Calu3 (cell line): ENCODE measurements at regions not wholly inside any gene's neighbourhood (a gene's known extent, or its start where the extent isn't known, plus 50 kb on each side); places are given as distances from the start of the nearest gene placed in this dataset.

Experiments
- BruUV-seq: library from RNA; stranded (reverse); fragments of 400-500 nt; replicated peaks from 2 replicates; lab custom pipeline; 2021; lab: Mats Ljungman, UMichigan
- CTCF ChIA-PET: fragments of 300-600 bp; sonication (Branson Sonifier 250); formaldehyde crosslinking; loops from one replicate; lab custom pipeline; 2022; ENCODE audit warnings: antibody characterized with exemption; lab: Charles Lee
- DNase-seq: peaks from one replicate; pipeline ENCODE4 v3.0.0; 2022
- H3K27ac Mint-ChIP-seq: one replicate; pipeline ENCODE4 v1.8.0; 2022; ENCODE audit warnings: mixed read lengths; ENCODE audit not compliant: unreplicated experiment
- H3K27me3 Mint-ChIP-seq: one replicate; pipeline ENCODE4 v1.8.0; 2022; ENCODE audit warnings: mixed read lengths; ENCODE audit not compliant: unreplicated experiment
- H3K36me3 Mint-ChIP-seq: one replicate; pipeline ENCODE4 v1.8.0; 2022; ENCODE audit warnings: mild to moderate bottlenecking, moderate library complexity, mixed read lengths; ENCODE audit not compliant: insufficient read depth, unreplicated experiment
- H3K4me1 Mint-ChIP-seq: one replicate; pipeline ENCODE4 v1.8.0; 2022; ENCODE audit warnings: mild to moderate bottlenecking, low read depth, mixed read lengths; ENCODE audit not compliant: unreplicated experiment
- H3K4me3 Mint-ChIP-seq: one replicate; pipeline ENCODE4 v1.8.0; 2022; ENCODE audit warnings: mild to moderate bottlenecking, low read depth, moderate library complexity, mixed read lengths; ENCODE audit not compliant: unreplicated experiment
- H3K9me3 Mint-ChIP-seq: one replicate; pipeline ENCODE4 v1.8.0; 2022; ENCODE audit warnings: low read depth, mixed read lengths; ENCODE audit not compliant: unreplicated experiment
- intact Hi-C: fragments of 100-400 bp; cut with micrococcal nuclease; formaldehyde crosslinking; loops from one replicate; pipeline ENCODE4 v1.10.0; 2022; ENCODE audit not compliant: unreplicated experiment
- TF ChIP-seq, protein P1 (sequence below): fragments of 200-600 bp; IDR thresholded peaks from one replicate; pipeline ENCODE4 v1.8.0; 2022; ENCODE audit warnings: antibody characterized with exemption; ENCODE audit not compliant: unreplicated experiment

DNA sequence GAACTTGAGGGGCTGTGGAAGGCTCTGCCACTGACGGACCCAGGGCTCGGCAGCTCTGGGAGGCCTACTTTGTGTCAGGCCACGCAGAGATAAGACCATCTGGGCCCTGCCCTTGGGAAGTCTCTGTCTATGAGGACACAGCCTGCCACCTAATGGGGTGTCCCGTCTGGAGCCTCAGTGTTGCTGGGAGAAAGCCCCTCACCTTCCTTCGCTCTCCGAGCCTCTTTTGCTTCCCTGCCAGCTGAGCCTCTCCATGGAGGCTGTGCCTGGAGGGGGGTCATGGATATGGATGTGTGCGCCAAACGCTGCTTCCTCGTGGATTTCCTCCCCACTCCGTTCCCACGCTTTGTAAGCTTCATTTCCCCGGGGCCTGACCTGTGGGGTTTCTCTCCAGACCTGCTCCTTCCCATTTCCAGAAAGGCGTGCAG, 228.8 kb downstream of the SEC14L1 start:
- peaks cover 63% of the 10 kb centered on the region for H3K4me1 Mint-ChIP-seq
- BruUV-seq = no TSS peak
- H3K9me3 Mint-ChIP-seq = no peaks in the 10 kb centered on the region
- H3K4me3 Mint-ChIP-seq = no peak overlapping the region
- no peak for DNase-seq
- H3K27me3 Mint-ChIP-seq = no peaks in the 10 kb centered on the region
- TF ChIP-seq, protein P1, sequence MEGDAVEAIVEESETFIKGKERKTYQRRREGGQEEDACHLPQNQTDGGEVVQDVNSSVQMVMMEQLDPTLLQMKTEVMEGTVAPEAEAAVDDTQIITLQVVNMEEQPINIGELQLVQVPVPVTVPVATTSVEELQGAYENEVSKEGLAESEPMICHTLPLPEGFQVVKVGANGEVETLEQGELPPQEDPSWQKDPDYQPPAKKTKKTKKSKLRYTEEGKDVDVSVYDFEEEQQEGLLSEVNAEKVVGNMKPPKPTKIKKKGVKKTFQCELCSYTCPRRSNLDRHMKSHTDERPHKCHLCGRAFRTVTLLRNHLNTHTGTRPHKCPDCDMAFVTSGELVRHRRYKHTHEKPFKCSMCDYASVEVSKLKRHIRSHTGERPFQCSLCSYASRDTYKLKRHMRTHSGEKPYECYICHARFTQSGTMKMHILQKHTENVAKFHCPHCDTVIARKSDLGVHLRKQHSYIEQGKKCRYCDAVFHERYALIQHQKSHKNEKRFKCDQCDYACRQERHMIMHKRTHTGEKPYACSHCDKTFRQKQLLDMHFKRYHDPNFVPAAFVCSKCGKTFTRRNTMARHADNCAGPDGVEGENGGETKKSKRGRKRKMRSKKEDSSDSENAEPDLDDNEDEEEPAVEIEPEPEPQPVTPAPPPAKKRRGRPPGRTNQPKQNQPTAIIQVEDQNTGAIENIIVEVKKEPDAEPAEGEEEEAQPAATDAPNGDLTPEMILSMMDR = no peak
- peaks cover 57% of the 10 kb centered on the region for H3K36me3 Mint-ChIP-seq
- intact Hi-C loops = no loop called here
- H3K27ac Mint-ChIP-seq = no peak overlapping the region
- CTCF ChIA-PET = no interaction called here

DNA sequence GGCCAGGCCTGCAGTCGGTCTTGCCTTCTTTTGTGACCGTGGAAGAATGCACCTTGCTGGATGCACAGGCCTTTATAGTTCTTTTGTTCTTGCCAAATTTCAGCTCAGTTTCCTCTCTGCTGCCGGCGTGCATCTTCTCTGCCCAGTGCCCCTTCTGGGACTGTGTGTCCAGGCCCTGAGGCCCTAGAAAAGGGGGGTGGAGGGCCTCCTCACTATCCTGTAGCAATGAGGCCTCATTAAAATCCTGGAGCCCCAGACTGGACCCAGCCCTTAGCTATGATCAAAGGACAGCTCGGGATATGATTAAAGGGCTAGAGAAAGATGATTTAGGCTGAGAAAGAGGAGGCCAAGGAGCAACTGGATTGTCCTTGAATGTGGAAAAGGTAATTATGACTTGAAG, 229.8 kb downstream of the SEC14L1 start:
- Mint-ChIP-seq H3K36me3 (peaks cover 56% of the 10 kb centered on the region), H3K27ac (peak overlapping the region; percentile 21), H3K9me3 (no peaks in the 10 kb centered on the region), H3K4me3 (no peak overlapping the region), H3K27me3 (no peaks in the 10 kb centered on the region), H3K4me1 (peaks cover 63% of the 10 kb centered on the region)
- CTCF ChIA-PET = no interaction called here
- DNase-seq = no peak
- BruUV-seq = no TSS peak
- TF ChIP-seq, protein P1 = no peak
- intact Hi-C loops = no loop called here

DNA sequence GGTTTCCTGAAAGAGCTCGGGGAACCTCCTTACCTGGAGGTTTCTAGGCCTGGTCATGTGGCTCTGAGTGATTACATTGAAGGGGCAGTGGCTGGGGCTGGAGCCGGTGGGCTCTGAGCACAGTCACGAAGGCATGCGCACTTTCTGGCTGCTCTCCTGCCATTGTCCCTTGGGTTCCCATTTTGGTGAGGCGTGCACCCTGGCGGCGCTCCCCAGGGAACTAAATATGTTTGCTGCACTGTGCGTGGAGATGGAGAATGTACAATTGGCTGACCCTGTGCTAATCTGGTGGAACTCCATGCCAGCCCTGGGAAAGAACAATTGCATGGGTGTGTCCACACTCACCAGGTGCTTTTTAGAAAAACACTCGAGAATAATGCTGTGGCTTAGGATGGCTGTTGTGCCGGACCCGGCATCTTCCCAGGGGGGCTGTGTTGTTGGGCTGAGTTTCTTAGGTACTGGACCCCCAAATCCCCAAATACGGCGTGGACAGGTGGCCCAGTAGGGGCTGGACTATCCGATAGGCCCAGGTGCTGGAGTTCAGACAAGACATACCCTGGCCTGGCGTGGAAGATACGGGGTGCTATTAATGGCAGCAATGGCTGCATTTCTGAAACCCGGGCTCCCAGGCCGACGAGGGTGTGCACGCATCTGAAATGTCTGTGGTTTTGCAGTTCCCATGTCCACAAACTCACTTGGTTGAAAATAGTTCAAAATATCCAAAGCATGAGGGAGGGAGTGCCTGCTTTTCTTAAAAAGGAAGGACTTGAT, 230.5 kb downstream of the SEC14L1 start:
- BruUV-seq = no TSS peak
- DNase-seq = no peak
- TF ChIP-seq, protein P1 = no peak
- peaks cover 63% of the 10 kb centered on the region for H3K4me1 Mint-ChIP-seq
- H3K4me3 Mint-ChIP-seq = no peak overlapping the region
- intact Hi-C loops = no loop called here
- H3K9me3 Mint-ChIP-seq = no peaks in the 10 kb centered on the region
- H3K36me3 Mint-ChIP-seq = peaks cover 59% of the 10 kb centered on the region
- H3K27ac Mint-ChIP-seq = no peak overlapping the region
- no peaks in the 10 kb centered on the region for H3K27me3 Mint-ChIP-seq
- CTCF ChIA-PET = no interaction called here

DNA sequence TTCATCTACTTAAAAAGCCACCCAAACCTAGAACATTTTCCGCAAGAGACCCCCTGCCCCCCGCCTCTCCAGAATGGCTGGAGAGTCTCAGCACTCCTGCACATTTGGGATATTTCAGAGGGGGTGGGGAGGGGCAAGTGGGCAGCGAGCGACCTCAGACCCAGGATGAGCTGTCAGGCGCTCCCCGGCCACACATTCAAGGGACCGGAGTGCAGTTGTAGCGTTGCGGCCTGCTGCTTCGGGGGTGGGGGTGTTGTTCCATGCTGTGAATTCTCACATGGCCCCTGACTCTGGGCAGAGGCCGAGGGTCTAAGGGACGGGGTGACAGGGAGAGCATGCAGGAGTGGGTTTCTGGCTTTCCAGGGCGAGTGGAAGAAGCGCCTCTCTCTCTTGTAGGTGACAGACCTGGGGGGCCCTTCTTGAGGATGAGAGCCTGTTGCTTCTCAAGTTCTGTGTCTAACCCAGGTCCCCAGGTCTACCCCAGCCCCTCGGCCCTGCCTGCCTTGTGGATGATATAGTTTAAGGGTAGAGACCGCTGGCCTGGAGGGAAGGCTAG, 231.2 kb downstream of the SEC14L1 start:
- no TSS peak for BruUV-seq
- Mint-ChIP-seq H3K36me3 (peaks cover 56% of the 10 kb centered on the region), H3K4me1 (peaks cover 59% of the 10 kb centered on the region), H3K27ac (no peak overlapping the region), H3K4me3 (no peak overlapping the region), H3K9me3 (no peaks in the 10 kb centered on the region), H3K27me3 (no peaks in the 10 kb centered on the region)
- no peak for DNase-seq
- TF ChIP-seq, protein P1 = no peak
- CTCF ChIA-PET = no interaction called here
- intact Hi-C loops = no loop called here
